Activated T-cell treated with anti-CD3 and anti-CD28 coated beads, Interleukin-2, amount 50 U/mL, for 1 hour (primary cell): ENCODE measurements at regions not wholly inside any gene's neighbourhood (a gene's known extent, or its start where the extent isn't known, plus 50 kb on each side); places are given as distances from the start of the nearest gene placed in this dataset.
"Not testable (repeated sequence)": the region's sequence is repeated elsewhere in the genome, so short reads cannot be mapped to it uniquely, and the experiment has no call there.

Source experiments
- DNase-seq: peaks from one replicate; pipeline ENCODE4 v3.0.0-alpha.2; 2020

GRCh38 chr6:19569563-19569962 is 267.6 kb upstream of the ID4 start:
- no peak for DNase-seq

GRCh38 chr6:19571176-19571575 is 266.0 kb upstream of the ID4 start:
- no peak for DNase-seq

- no peak for DNase-seq
Observed at GRCh38 chr6:19578481-19578880, 258.7 kb upstream of the ID4 start.

- DNase-seq = not testable (repeated sequence)
Observed at GRCh38 chr6:19584207-19584606, 253.0 kb upstream of the ID4 start.

- no peak for DNase-seq
Observed at GRCh38 chr6:19587238-19587942, 249.8 kb upstream of the ID4 start.

GRCh38 chr6:19590501-19591131 is 246.6 kb upstream of the ID4 start:
- no peak for DNase-seq

GRCh38 chr6:19597809-19598320 is 239.3 kb upstream of the ID4 start:
- DNase-seq = no peak

GRCh38 chr6:19599796-19600464 is 237.2 kb upstream of the ID4 start:
- DNase-seq = no peak

- DNase-seq = no peak
Observed at GRCh38 chr6:19602434-19603013, 234.6 kb upstream of the ID4 start.

GRCh38 chr6:19603721-19604120 is 233.4 kb upstream of the ID4 start:
- DNase-seq = no peak

GRCh38 chr6:19605624-19606023 is 231.5 kb upstream of the ID4 start:
- DNase-seq = no peak

GRCh38 chr6:19608546-19608945 is 228.6 kb upstream of the ID4 start:
- DNase-seq = no peak

GRCh38 chr6:19609972-19610641 is 227.1 kb upstream of the ID4 start:
- DNase-seq = no peak

- DNase-seq = not testable (repeated sequence)
Observed at GRCh38 chr6:19612672-19613466, 224.3 kb upstream of the ID4 start.

- no peak for DNase-seq
Observed at GRCh38 chr6:19613678-19614077, 223.5 kb upstream of the ID4 start.

- DNase-seq = no peak
Observed at GRCh38 chr6:19616022-19616421, 221.1 kb upstream of the ID4 start.

GRCh38 chr6:19632230-19632629 is 204.9 kb upstream of the ID4 start:
- DNase-seq = no peak

- DNase-seq = no peak
Observed at GRCh38 chr6:19632786-19633185, 204.4 kb upstream of the ID4 start.

- DNase-seq = no peak
Observed at GRCh38 chr6:19635728-19636127, 201.4 kb upstream of the ID4 start.

- no peak for DNase-seq
Observed at GRCh38 chr6:19637010-19637409, 200.2 kb upstream of the ID4 start.

- DNase-seq = no peak
Observed at GRCh38 chr6:19638931-19639330, 198.2 kb upstream of the ID4 start.

GRCh38 chr6:19643287-19643686 is 193.9 kb upstream of the ID4 start:
- no peak for DNase-seq
